SK-N-SH treated with all-trans-retinoic acid at 6 μM for 48 hours (cell line): ENCODE measurements at regions not wholly inside any gene's neighbourhood (a gene's known extent, or its start where the extent isn't known, plus 50 kb on each side); places are given as distances from the start of the nearest gene placed in this dataset.
"Not testable (repeated sequence)": the region's sequence is repeated elsewhere in the genome, so short reads cannot be mapped to it uniquely, and the experiment has no call there.

Experiments
- BACH2 ChIP-seq: fragments of 250-450 bp; sonication (Bioruptor Pico); IDR thresholded peaks from 2 replicates; pipeline ENCODE4 v1.9.0; 2021; ENCODE audit warnings: mild to moderate bottlenecking, borderline replicate concordance
- ZNF8 ChIP-seq: fragments of 450-650 bp; formaldehyde crosslinking; IDR thresholded peaks from 2 replicates; pipeline ENCODE4 v1.5.0; 2020; ENCODE audit warnings: mild to moderate bottlenecking, moderate library complexity
- TF ChIP-seq, protein P1 (sequence below): fragments of 250-450 bp; sonication (Bioruptor Pico); IDR thresholded peaks from 2 replicates; pipeline ENCODE4 v1.5.1; 2021; ENCODE audit warnings: mild to moderate bottlenecking, moderate library complexity

DNA sequence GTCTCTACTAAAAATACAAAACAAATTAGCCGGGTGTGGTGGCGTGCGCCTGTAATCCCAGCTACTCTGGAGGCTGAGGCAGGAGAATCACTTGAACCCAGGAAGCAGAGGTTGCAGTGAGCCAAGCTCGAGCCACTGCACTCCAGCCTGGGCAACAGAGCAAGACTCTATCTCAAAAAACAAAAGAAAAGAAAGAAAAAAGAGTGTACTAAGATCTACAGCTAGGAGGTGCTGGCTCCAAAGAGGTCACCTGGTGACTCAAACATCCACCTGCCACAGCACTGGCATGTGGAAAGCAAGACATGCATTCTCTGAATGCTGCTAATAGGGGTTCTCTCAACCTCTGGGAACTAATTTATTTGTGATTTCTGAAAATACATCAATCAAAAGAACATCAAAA, 167.5 kb upstream of the MARCKS start:
- not testable (repeated sequence) for TF ChIP-seq BACH2; ZNF8 (CRISPR knock-in tag)
- TF ChIP-seq, protein P1, sequence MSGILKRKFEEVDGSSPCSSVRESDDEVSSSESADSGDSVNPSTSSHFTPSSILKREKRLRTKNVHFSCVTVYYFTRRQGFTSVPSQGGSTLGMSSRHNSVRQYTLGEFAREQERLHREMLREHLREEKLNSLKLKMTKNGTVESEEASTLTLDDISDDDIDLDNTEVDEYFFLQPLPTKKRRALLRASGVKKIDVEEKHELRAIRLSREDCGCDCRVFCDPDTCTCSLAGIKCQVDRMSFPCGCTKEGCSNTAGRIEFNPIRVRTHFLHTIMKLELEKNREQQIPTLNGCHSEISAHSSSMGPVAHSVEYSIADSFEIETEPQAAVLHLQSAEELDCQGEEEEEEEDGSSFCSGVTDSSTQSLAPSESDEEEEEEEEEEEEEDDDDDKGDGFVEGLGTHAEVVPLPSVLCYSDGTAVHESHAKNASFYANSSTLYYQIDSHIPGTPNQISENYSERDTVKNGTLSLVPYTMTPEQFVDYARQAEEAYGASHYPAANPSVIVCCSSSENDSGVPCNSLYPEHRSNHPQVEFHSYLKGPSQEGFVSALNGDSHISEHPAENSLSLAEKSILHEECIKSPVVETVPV (CRISPR knock-in tag) = not testable (repeated sequence)
